ENCODE measurements at regions not wholly inside any gene's neighbourhood (a gene's known extent, or its start where the extent isn't known, plus 50 kb on each side); places are given as distances from the start of the nearest gene placed in this dataset.

- no peak for TF ChIP-seq REST (IDR thresholded peaks at IDR 0.05; ENCODE audit: insufficient read depth in 1 of 2, low read depth in 2 of 2, low read length in 2 of 2)
- TF ChIP-seq POLR2AphosphoS5 (IDR thresholded peaks at IDR 0.05; ENCODE audit: low read depth, low read length): no peak
- no peak for TF ChIP-seq SIN3A (IDR thresholded peaks at IDR 0.05; ENCODE audit: borderline replicate concordance, insufficient read depth, low read length)
- TF ChIP-seq TAF1 (IDR thresholded peaks at IDR 0.05; ENCODE audit: borderline replicate concordance, insufficient read depth, low read length): no peak
- TF ChIP-seq FOXP2 (optimal IDR thresholded peaks at IDR 0.05; ENCODE audit: borderline replicate concordance, extremely low read depth, extremely low read length, insufficient read depth): no peak
These were observed 2132.8 kb upstream of the CELF4 start for GRCh38 chr18:39698436-39698835.

- no peak for TF ChIP-seq SIN3A (IDR thresholded peaks at IDR 0.05; ENCODE audit: borderline replicate concordance, insufficient read depth, low read length)
- no peak for TF ChIP-seq TAF1 (IDR thresholded peaks at IDR 0.05; ENCODE audit: borderline replicate concordance, insufficient read depth, low read length)
- TF ChIP-seq FOXP2 (optimal IDR thresholded peaks at IDR 0.05; ENCODE audit: borderline replicate concordance, extremely low read depth, extremely low read length, insufficient read depth): no peak
- TF ChIP-seq REST (IDR thresholded peaks at IDR 0.05; ENCODE audit: insufficient read depth in 1 of 2, low read depth in 2 of 2, low read length in 2 of 2): no peak
- no peak for TF ChIP-seq POLR2AphosphoS5 (IDR thresholded peaks at IDR 0.05; ENCODE audit: low read depth, low read length)
These were observed 2127.8 kb upstream of the CELF4 start for GRCh38 chr18:39693359-39693758.

- no peak for TF ChIP-seq TAF1 (IDR thresholded peaks at IDR 0.05; ENCODE audit: borderline replicate concordance, insufficient read depth, low read length)
- TF ChIP-seq REST (IDR thresholded peaks at IDR 0.05; ENCODE audit: insufficient read depth in 1 of 2, low read depth in 2 of 2, low read length in 2 of 2): no peak
- no peak for TF ChIP-seq POLR2AphosphoS5 (IDR thresholded peaks at IDR 0.05; ENCODE audit: low read depth, low read length)
- TF ChIP-seq FOXP2 (optimal IDR thresholded peaks at IDR 0.05; ENCODE audit: borderline replicate concordance, extremely low read depth, extremely low read length, insufficient read depth): no peak
- no peak for TF ChIP-seq SIN3A (IDR thresholded peaks at IDR 0.05; ENCODE audit: borderline replicate concordance, insufficient read depth, low read length)
These were observed 2126.9 kb upstream of the CELF4 start for GRCh38 chr18:39692367-39693015.

GRCh38 chr18:39685303-39685902, 2119.8 kb upstream of the CELF4 start:
- TF ChIP-seq POLR2AphosphoS5 (IDR thresholded peaks at IDR 0.05; ENCODE audit: low read depth, low read length) (no peak), SIN3A (IDR thresholded peaks at IDR 0.05; ENCODE audit: borderline replicate concordance, insufficient read depth, low read length) (no peak), FOXP2 (optimal IDR thresholded peaks at IDR 0.05; ENCODE audit: borderline replicate concordance, extremely low read depth, extremely low read length, insufficient read depth) (no peak), TAF1 (IDR thresholded peaks at IDR 0.05; ENCODE audit: borderline replicate concordance, insufficient read depth, low read length) (no peak), REST (IDR thresholded peaks at IDR 0.05; ENCODE audit: insufficient read depth in 1 of 2, low read depth in 2 of 2, low read length in 2 of 2) (no peak)

All from PFSK-1 (cell line).